Mesothelial cell of epicardium (in vitro differentiated cells): ENCODE measurements at regions not wholly inside any gene's neighbourhood (a gene's known extent, or its start where the extent isn't known, plus 50 kb on each side); places are given as distances from the start of the nearest gene placed in this dataset.
"Not testable (repeated sequence)": the region's sequence is repeated elsewhere in the genome, so short reads cannot be mapped to it uniquely, and the experiment has no call there.

Experiments
- DNase-seq, 2 experiments: peaks; one replicate each; pipeline ENCODE4 v3.0.0; 2021; ENCODE audit warnings: low spot score in 2 of 2; ENCODE audit not compliant: unreplicated experiment in 2 of 2
- H3K27ac Mint-ChIP-seq: 2 replicates; pipeline ENCODE4 v1.8.0; 2021; ENCODE audit warnings: mixed read lengths
- H3K27me3 Mint-ChIP-seq: 2 replicates; pipeline ENCODE4 v1.8.0; 2021; ENCODE audit warnings: low read depth, mixed read lengths
- H3K36me3 Mint-ChIP-seq: 2 replicates; pipeline ENCODE4 v1.8.0; 2021; ENCODE audit warnings: mixed read lengths
- H3K4me1 Mint-ChIP-seq: 2 replicates; pipeline ENCODE4 v1.8.0; 2021; ENCODE audit warnings: mixed read lengths
- H3K4me3 Mint-ChIP-seq: 2 replicates; pipeline ENCODE4 v1.8.0; 2021; ENCODE audit warnings: mild to moderate bottlenecking, moderate library complexity, mixed read lengths
- H3K9me3 Mint-ChIP-seq: 2 replicates; pipeline ENCODE4 v1.8.0; 2021; ENCODE audit warnings: mixed read lengths
- TF ChIP-seq, protein P1 (sequence below): fragments of 200-600 bp; sonication (generic); IDR thresholded peaks from one replicate; pipeline ENCODE4 v1.5.0; 2021; ENCODE audit warnings: antibody characterized with exemption; ENCODE audit not compliant: unreplicated experiment

DNA sequence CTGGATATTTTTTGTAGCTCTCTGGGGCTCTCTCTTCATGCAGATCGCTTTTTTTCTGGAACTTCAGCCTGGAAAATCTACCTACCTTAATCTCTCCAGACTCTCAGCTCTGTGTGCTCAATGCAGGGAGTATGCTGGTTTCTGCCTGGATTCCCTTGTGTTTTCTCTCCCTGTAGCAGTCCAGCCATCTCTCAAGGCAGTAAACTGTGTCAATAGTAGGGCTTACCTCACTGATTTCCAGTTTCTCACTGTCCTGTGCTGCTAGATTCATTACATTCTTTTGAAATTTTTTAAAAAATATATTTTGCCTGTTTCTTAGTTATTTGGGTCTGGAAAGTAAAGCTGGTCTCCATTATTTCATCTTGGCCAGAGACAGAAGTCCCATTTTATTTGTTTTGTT, 951.4 kb downstream of the NR2F1-AS1 start:
- DNase-seq = no peak
- Mint-ChIP-seq H3K4me1 (peaks cover 16% of the 10 kb centered on the region), H3K36me3 (peaks cover 1% of the 10 kb centered on the region), H3K27me3 (no peaks in the 10 kb centered on the region), H3K27ac (no peak overlapping the region), H3K4me3 (no peak overlapping the region), H3K9me3 (peaks cover 23% of the 10 kb centered on the region)
- TF ChIP-seq, protein P1, sequence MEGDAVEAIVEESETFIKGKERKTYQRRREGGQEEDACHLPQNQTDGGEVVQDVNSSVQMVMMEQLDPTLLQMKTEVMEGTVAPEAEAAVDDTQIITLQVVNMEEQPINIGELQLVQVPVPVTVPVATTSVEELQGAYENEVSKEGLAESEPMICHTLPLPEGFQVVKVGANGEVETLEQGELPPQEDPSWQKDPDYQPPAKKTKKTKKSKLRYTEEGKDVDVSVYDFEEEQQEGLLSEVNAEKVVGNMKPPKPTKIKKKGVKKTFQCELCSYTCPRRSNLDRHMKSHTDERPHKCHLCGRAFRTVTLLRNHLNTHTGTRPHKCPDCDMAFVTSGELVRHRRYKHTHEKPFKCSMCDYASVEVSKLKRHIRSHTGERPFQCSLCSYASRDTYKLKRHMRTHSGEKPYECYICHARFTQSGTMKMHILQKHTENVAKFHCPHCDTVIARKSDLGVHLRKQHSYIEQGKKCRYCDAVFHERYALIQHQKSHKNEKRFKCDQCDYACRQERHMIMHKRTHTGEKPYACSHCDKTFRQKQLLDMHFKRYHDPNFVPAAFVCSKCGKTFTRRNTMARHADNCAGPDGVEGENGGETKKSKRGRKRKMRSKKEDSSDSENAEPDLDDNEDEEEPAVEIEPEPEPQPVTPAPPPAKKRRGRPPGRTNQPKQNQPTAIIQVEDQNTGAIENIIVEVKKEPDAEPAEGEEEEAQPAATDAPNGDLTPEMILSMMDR = no peak

DNA sequence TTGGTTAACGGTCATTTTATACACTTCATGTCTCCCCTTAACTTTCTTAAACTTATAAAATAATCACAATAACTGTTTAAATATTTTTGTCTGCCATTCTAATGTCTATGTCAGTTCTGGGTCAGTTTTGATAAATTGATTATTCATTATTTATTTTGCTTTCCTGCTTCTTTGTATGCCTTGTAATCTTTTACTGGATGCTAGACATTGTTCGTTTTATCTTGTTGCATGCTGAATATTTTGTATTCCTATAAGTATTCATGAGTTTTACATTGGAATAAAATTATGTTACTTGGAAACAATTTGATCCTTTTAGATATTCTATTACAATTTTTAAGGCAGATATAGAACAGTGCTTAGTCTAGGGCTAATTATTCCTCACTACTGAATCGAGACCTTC, 952.0 kb downstream of the NR2F1-AS1 start:
- Mint-ChIP-seq H3K9me3 (peaks cover 25% of the 10 kb centered on the region), H3K36me3 (peaks cover 1% of the 10 kb centered on the region), H3K4me3 (no peak overlapping the region), H3K27me3 (no peaks in the 10 kb centered on the region), H3K27ac (no peak overlapping the region), H3K4me1 (peaks cover 12% of the 10 kb centered on the region)
- no peak for DNase-seq
- TF ChIP-seq, protein P1 = no peak

- Mint-ChIP-seq H3K9me3 (peaks cover 25% of the 10 kb centered on the region), H3K36me3 (peaks cover 1% of the 10 kb centered on the region), H3K27ac (no peak overlapping the region), H3K4me1 (no peaks in the 10 kb centered on the region), H3K27me3 (no peaks in the 10 kb centered on the region), H3K4me3 (no peak overlapping the region)
- no peak for DNase-seq
- TF ChIP-seq, protein P1 = no peak
These were observed 953.8 kb downstream of the NR2F1-AS1 start for GRCh38 chr5:92627186-92627585.

GRCh38 chr5:92616085-92616484, 964.9 kb downstream of the NR2F1-AS1 start:
- Mint-ChIP-seq H3K4me1 (no peaks in the 10 kb centered on the region), H3K27ac (no peak overlapping the region), H3K9me3 (peaks cover 24% of the 10 kb centered on the region)

GRCh38 chr5:92613546-92613945, 967.5 kb downstream of the NR2F1-AS1 start:
- Mint-ChIP-seq H3K9me3 (peaks cover 6% of the 10 kb centered on the region), H3K27me3 (no peaks in the 10 kb centered on the region), H3K4me3 (no peak overlapping the region), H3K4me1 (no peaks in the 10 kb centered on the region), H3K27ac (no peak overlapping the region), H3K36me3 (no peaks in the 10 kb centered on the region)
- TF ChIP-seq, protein P1 = no peak
- DNase-seq = no peak

More at GRCh38 chr5:92616085-92616484, 964.9 kb downstream of the NR2F1-AS1 start:
- Mint-ChIP-seq H3K4me3 (no peak overlapping the region), H3K27me3 (no peaks in the 10 kb centered on the region), H3K36me3 (no peaks in the 10 kb centered on the region)
- DNase-seq = no peak
- TF ChIP-seq, protein P1 = no peak

DNA sequence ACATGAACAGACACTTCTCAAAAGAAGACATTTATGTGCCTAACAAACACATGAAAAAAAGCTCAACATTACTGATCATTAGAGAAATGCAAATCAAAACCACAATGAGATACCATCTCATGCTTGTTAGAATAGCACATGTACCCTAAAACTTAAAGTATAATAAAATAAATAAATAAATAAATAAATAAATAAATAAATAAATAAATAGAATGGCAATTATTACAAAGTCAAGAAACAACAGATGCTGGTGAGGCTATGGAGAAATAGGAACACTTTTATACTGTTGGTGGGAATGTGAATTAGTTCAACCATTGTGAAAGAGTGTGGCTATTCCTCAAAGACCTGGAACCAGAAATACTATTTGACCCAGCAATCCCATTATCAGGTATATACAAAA, 970.6 kb downstream of the NR2F1-AS1 start:
- H3K27me3 Mint-ChIP-seq, DNase-seq, H3K27ac Mint-ChIP-seq, H3K36me3 Mint-ChIP-seq, H3K9me3 Mint-ChIP-seq, H3K4me1 Mint-ChIP-seq, H3K4me3 Mint-ChIP-seq: not testable (repeated sequence)
